Calu3 (cell line): ENCODE measurements at regions not wholly inside any gene's neighbourhood (a gene's known extent, or its start where the extent isn't known, plus 50 kb on each side); places are given as distances from the start of the nearest gene placed in this dataset.

ENCODE experiments used
- BruUV-seq: library from RNA; stranded (reverse); fragments of 400-500 nt; replicated peaks from 2 replicates; lab custom pipeline; 2021; lab: Mats Ljungman, UMichigan
- CTCF ChIA-PET: fragments of 300-600 bp; sonication (Branson Sonifier 250); formaldehyde crosslinking; loops from one replicate; lab custom pipeline; 2022; ENCODE audit warnings: antibody characterized with exemption; lab: Charles Lee
- DNase-seq: peaks from one replicate; pipeline ENCODE4 v3.0.0; 2022
- H3K27ac Mint-ChIP-seq: one replicate; pipeline ENCODE4 v1.8.0; 2022; ENCODE audit warnings: mixed read lengths; ENCODE audit not compliant: unreplicated experiment
- H3K27me3 Mint-ChIP-seq: one replicate; pipeline ENCODE4 v1.8.0; 2022; ENCODE audit warnings: mixed read lengths; ENCODE audit not compliant: unreplicated experiment
- H3K36me3 Mint-ChIP-seq: one replicate; pipeline ENCODE4 v1.8.0; 2022; ENCODE audit warnings: mild to moderate bottlenecking, moderate library complexity, mixed read lengths; ENCODE audit not compliant: insufficient read depth, unreplicated experiment
- H3K4me1 Mint-ChIP-seq: one replicate; pipeline ENCODE4 v1.8.0; 2022; ENCODE audit warnings: mild to moderate bottlenecking, low read depth, mixed read lengths; ENCODE audit not compliant: unreplicated experiment
- H3K4me3 Mint-ChIP-seq: one replicate; pipeline ENCODE4 v1.8.0; 2022; ENCODE audit warnings: mild to moderate bottlenecking, low read depth, moderate library complexity, mixed read lengths; ENCODE audit not compliant: unreplicated experiment
- H3K9me3 Mint-ChIP-seq: one replicate; pipeline ENCODE4 v1.8.0; 2022; ENCODE audit warnings: low read depth, mixed read lengths; ENCODE audit not compliant: unreplicated experiment
- CTCF ChIP-seq: fragments of 200-600 bp; IDR thresholded peaks from one replicate; pipeline ENCODE4 v1.8.0; 2022; ENCODE audit warnings: antibody characterized with exemption; ENCODE audit not compliant: unreplicated experiment
- intact Hi-C: fragments of 100-400 bp; cut with micrococcal nuclease; formaldehyde crosslinking; loops from one replicate; pipeline ENCODE4 v1.10.0; 2022; ENCODE audit not compliant: unreplicated experiment

GRCh38 chr13:97896446-97896845, 57.0 kb upstream of the IPO5 start:
- Mint-ChIP-seq H3K27ac (no peak overlapping the region), H3K27me3 (no peaks in the 10 kb centered on the region), H3K36me3 (no peaks in the 10 kb centered on the region), H3K4me1 (no peaks in the 10 kb centered on the region), H3K9me3 (no peaks in the 10 kb centered on the region), H3K4me3 (no peak overlapping the region)
- TF ChIP-seq CTCF: no peak
- DNase-seq: no peak
- no TSS peak for BruUV-seq
- CTCF ChIA-PET: no interaction called here
- intact Hi-C loops: no loop called here

GRCh38 chr13:97901716-97902115, 51.8 kb upstream of the IPO5 start:
- Mint-ChIP-seq H3K9me3 (no peaks in the 10 kb centered on the region), H3K36me3 (no peaks in the 10 kb centered on the region), H3K4me1 (no peaks in the 10 kb centered on the region), H3K4me3 (no peak overlapping the region), H3K27me3 (peaks cover 14% of the 10 kb centered on the region), H3K27ac (no peak overlapping the region)
- DNase-seq: no peak
- intact Hi-C loops: no loop called here
- CTCF ChIA-PET: no interaction called here
- TF ChIP-seq CTCF: no peak
- no TSS peak for BruUV-seq
